SK-N-SH (cell line): ENCODE measurements at regions not wholly inside any gene's neighbourhood (a gene's known extent, or its start where the extent isn't known, plus 50 kb on each side); places are given as distances from the start of the nearest gene placed in this dataset.

Experiments
- CTCF ChIP-seq: fragments of 200-600 bp; sonication (generic); IDR thresholded peaks from 2 replicates; pipeline ENCODE4 v1.6.1; 2017; ENCODE audit warnings: antibody characterized with exemption, mild to moderate bottlenecking, moderate library complexity
- ELF1 ChIP-seq: IDR thresholded peaks from 2 replicates; pipeline ENCODE4 v1.4.0; 2012
- EP300 ChIP-seq, 2 experiments: IDR thresholded peaks; 2 replicates each; pipeline versions ENCODE4 v1.4.0 to v1.6.1; 2012; ENCODE audit warnings: borderline replicate concordance in 1 of 2, low read depth in 1 of 2, low read length in 1 of 2
- FOXM1 ChIP-seq: IDR thresholded peaks from 2 replicates; pipeline ENCODE4 v1.4.0; 2012; ENCODE audit warnings: low read depth, mild to moderate bottlenecking
- POLR2AphosphoS5 ChIP-seq: IDR thresholded peaks from 2 replicates; pipeline ENCODE4 v1.6.1; 2012; ENCODE audit warnings: low read depth, low read length

GRCh38 chr9:79341561-79341960 lies 230.2 kb upstream of the TLE4 start:
- TF ChIP-seq POLR2AphosphoS5 (no peak), CTCF (no peak), FOXM1 (no peak), EP300 (IDR thresholded peaks at IDR 0.05; ENCODE audit: borderline replicate concordance in 1 of 2, low read depth in 1 of 2, low read length in 1 of 2) (no peak), ELF1 (no peak)
